Fibroblast of skin of right quadriceps (primary cell): ENCODE measurements at regions not wholly inside any gene's neighbourhood (a gene's known extent, or its start where the extent isn't known, plus 50 kb on each side); places are given as distances from the start of the nearest gene placed in this dataset.

Experiments used
- DNase-seq: peaks from one replicate; pipeline ENCODE4 v3.0.0-alpha.2; 2013

GRCh38 chr4:17098401-17098800 is 200.0 kb upstream of the LDB2 start:
- DNase-seq = no peak

GRCh38 chr4:17097362-17097761 is 198.9 kb upstream of the LDB2 start:
- DNase-seq = no peak

GRCh38 chr4:17096692-17097091 is 198.2 kb upstream of the LDB2 start:
- peak; percentile 37 for DNase-seq

- no peak for DNase-seq
Observed at GRCh38 chr4:17095771-17096170, 197.3 kb upstream of the LDB2 start.

- DNase-seq = peak; percentile 52
Observed at GRCh38 chr4:17094876-17095210, 196.4 kb upstream of the LDB2 start.

- no peak for DNase-seq
Observed at GRCh38 chr4:17094159-17094875, 195.9 kb upstream of the LDB2 start.

GRCh38 chr4:17093481-17093880 is 195.0 kb upstream of the LDB2 start:
- no peak for DNase-seq

- peak; percentile 39 for DNase-seq
Observed at GRCh38 chr4:17092736-17093437, 194.4 kb upstream of the LDB2 start.

GRCh38 chr4:17091104-17091503 is 192.7 kb upstream of the LDB2 start:
- DNase-seq = no peak

GRCh38 chr4:17090063-17090462 is 191.6 kb upstream of the LDB2 start:
- DNase-seq = no peak

GRCh38 chr4:17085416-17085815 is 187.0 kb upstream of the LDB2 start:
- DNase-seq = no peak

- peak; percentile 76 for DNase-seq
Observed at GRCh38 chr4:17082186-17082585, 183.7 kb upstream of the LDB2 start.

GRCh38 chr4:17081179-17081578 is 182.7 kb upstream of the LDB2 start:
- DNase-seq = no peak

- no peak for DNase-seq
Observed at GRCh38 chr4:17077105-17077504, 178.7 kb upstream of the LDB2 start.

- peak; percentile 24 for DNase-seq
Observed at GRCh38 chr4:17072483-17072882, 174.0 kb upstream of the LDB2 start.

GRCh38 chr4:17068891-17069290 is 170.4 kb upstream of the LDB2 start:
- DNase-seq = peak; percentile 67

GRCh38 chr4:17068392-17068791 is 169.9 kb upstream of the LDB2 start:
- peak; percentile 71 for DNase-seq

- peak; percentile 94 for DNase-seq
Observed at GRCh38 chr4:17066972-17067371, 168.5 kb upstream of the LDB2 start.

GRCh38 chr4:17066236-17066635 is 167.8 kb upstream of the LDB2 start:
- peak; percentile 45 for DNase-seq

- DNase-seq = peak; percentile 78
Observed at GRCh38 chr4:17065821-17066220, 167.4 kb upstream of the LDB2 start.

- DNase-seq = no peak
Observed at GRCh38 chr4:17064959-17065358, 166.5 kb upstream of the LDB2 start.

GRCh38 chr4:17063888-17064287 is 165.4 kb upstream of the LDB2 start:
- DNase-seq = peak; percentile 92

- no peak for DNase-seq
Observed at GRCh38 chr4:17060230-17060629, 161.8 kb upstream of the LDB2 start.

GRCh38 chr4:17058916-17059741 is 160.7 kb upstream of the LDB2 start:
- DNase-seq = peak; percentile 81
